NT2/D1 (cell line): ENCODE measurements at regions not wholly inside any gene's neighbourhood (a gene's known extent, or its start where the extent isn't known, plus 50 kb on each side); places are given as distances from the start of the nearest gene placed in this dataset.

ENCODE experiments used
- SUZ12 ChIP-seq: IDR thresholded peaks from 2 replicates; pipeline ENCODE4 v1.6.1; 2011; ENCODE audit not compliant: insufficient read length, insufficient read depth; ENCODE audit errors: extremely low read depth
- YY1 ChIP-seq: IDR thresholded peaks from 2 replicates; pipeline ENCODE4 v1.6.1; 2011; ENCODE audit not compliant: insufficient read length, insufficient read depth
- ZNF274 ChIP-seq: IDR thresholded peaks from 2 replicates; pipeline ENCODE4 v1.6.1; 2011; ENCODE audit warnings: mild to moderate bottlenecking, low read depth, low read length

DNA sequence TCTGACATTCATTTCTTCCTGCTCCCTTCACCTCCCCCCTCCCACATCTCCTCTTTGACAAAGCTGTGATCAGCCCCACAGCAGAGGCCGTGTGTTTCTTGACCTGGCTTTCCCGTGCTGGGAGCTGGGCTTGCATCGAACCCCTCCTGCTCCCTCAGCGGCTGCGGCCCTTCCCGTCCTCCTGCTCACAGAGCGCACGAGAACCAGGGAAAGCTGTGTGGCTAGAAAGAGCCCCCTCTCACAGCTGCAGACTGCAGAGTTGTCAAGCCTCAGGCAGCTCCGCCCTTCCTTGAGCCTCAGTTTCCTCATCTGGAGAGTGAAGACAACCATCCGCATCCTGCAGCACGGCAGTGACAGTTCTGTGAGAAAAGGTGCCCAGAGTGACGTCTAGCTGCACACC, 65.7 kb upstream of the GLI2 start:
- TF ChIP-seq SUZ12 (no peak), YY1 (no peak), ZNF274 (no peak)
